ENCODE measurements at regions not wholly inside any gene's neighbourhood (a gene's known extent, or its start where the extent isn't known, plus 50 kb on each side); places are given as distances from the start of the nearest gene placed in this dataset.

- H3K79me2 ChIP-seq (ENCODE audit: insufficient read depth, low read length): no peaks in the 10 kb centered on the region
- in situ Hi-C loops (cut with HindIII; ENCODE audit: extremely low pct_ligation_motif_present, low pct_unique_long_range_greater_than_20kb) (no loop called here), intact Hi-C loops (cut with micrococcal nuclease; ENCODE audit: unreplicated experiment) (loop anchor here (1.0 kb wide), 1 partner anchor 24 kb away; no protein-coding TSS in a partner anchor)
- BruUV-seq (replicated peaks): no TSS peak
- H3K36me3 ChIP-seq (replicated peaks in 1 of 2; ENCODE audit: control insufficient read depth in 1 of 2, insufficient read depth in 2 of 2, low read length in 2 of 2): no peaks in the 10 kb centered on the region
- FAIRE-seq (peak; percentile 83), DNase-seq (ENCODE audit: low spot score) (peak; percentile 95), ATAC-seq (peak; percentile 30)
- CTCF ChIA-PET (ENCODE audit: low intra/inter-chr PET ratio, low total read pairs): interaction anchor here (1.1 to 2.8 kb wide), 5 partner anchors 23 to 669 kb away, joined by 3 to 28 read pairs (median 6); a partner anchor contains a TSS
- no peaks in the 10 kb centered on the region for H3K27me3 ChIP-seq (ENCODE audit: control insufficient read depth in 1 of 2, insufficient read depth in 2 of 2, low read length in 2 of 2)
- H4K20me1 ChIP-seq (ENCODE audit: insufficient read depth, low read length): no peaks in the 10 kb centered on the region
- 0% methylated on average over 5 of the region's 5 CpGs for WGBS (ENCODE audit: low lambda C conversion rate)
- peak overlapping the region; percentile 77 for H3K4me2 ChIP-seq (ENCODE audit: low read depth, low read length)
- H2AFZ ChIP-seq (ENCODE audit: low read length): peak overlapping the region; percentile 55
- POLR2A ChIA-PET: interaction anchor here (0.6 to 3.4 kb wide), 9 partner anchors 13 to 99 kb away, joined by 3 to 47 read pairs (median 4); a partner anchor contains a TSS
- peak overlapping the region in 1 of 3 experiments; percentile 24; a peak in 1 of 6 replicates for H3K4me3 ChIP-seq (replicated peaks in 1 of 3; ENCODE audit: insufficient read depth in 1 of 3, low read depth in 2 of 3, low read length in 3 of 3)
- H3K9me3 ChIP-seq (ENCODE audit: low read length): no peaks in the 10 kb centered on the region
- no peak overlapping the region; the same call in 1 of the 2 replicates for H3K9ac ChIP-seq (ENCODE audit: insufficient read depth, low read depth, low read length)
- peaks cover 48% of the 10 kb centered on the region for H3K4me1 ChIP-seq (ENCODE audit: insufficient read depth, low read length)
- H3K27ac ChIP-seq (ENCODE audit: extremely low read length, insufficient read depth, low read length): peak overlapping the region; percentile 34
- TF ChIP-seq USF2 (IDR thresholded peaks at IDR 0.05; ENCODE audit: low read depth, low read length) (no peak), USF2 (CRISPR knock-in tag; IDR thresholded peaks at IDR 0.05; ENCODE audit: borderline replicate concordance) (no peak), MED13 (CRISPR knock-in tag; IDR thresholded peaks at IDR 0.05) (peak; percentile 61; the same call in 1 of the 2 replicates), ZNF619 (CRISPR knock-in tag; IDR thresholded peaks at IDR 0.05) (no peak), ZNF484 (CRISPR knock-in tag; IDR thresholded peaks at IDR 0.05; ENCODE audit: borderline replicate concordance, low read depth) (no peak), ZNF839 (CRISPR knock-in tag; IDR thresholded peaks at IDR 0.05; ENCODE audit: borderline replicate concordance) (no peak), EEA1 (CRISPR knock-in tag; IDR thresholded peaks at IDR 0.05; ENCODE audit: borderline replicate concordance) (no peak), SNAI1 (CRISPR knock-in tag; IDR thresholded peaks at IDR 0.05; ENCODE audit: borderline replicate concordance) (no peak), ZFP36L1 (CRISPR knock-in tag; IDR thresholded peaks at IDR 0.05) (peak; percentile 53; the same call in 1 of the 2 replicates), ZBTB49 (CRISPR knock-in tag; IDR thresholded peaks at IDR 0.05; ENCODE audit: borderline replicate concordance) (no peak), AFF4 (CRISPR knock-in tag; IDR thresholded peaks at IDR 0.05) (no peak), IRF2 (CRISPR knock-in tag; IDR thresholded peaks at IDR 0.05) (peak; percentile 76; the same call in 1 of the 2 replicates), SCMH1 (CRISPR knock-in tag; IDR thresholded peaks at IDR 0.05; ENCODE audit: borderline replicate concordance) (no peak), SNRNP70 (IDR thresholded peaks at IDR 0.05; ENCODE audit: low read depth, low read length) (no peak), ZNF225 (CRISPR knock-in tag; IDR thresholded peaks at IDR 0.05) (no peak)
Measured at GRCh38 chr6:27795697-27796494, 116.3 kb downstream of the OR2B2 start.

All from HepG2 (cell line).